GM18517 (cell line): ENCODE measurements at regions not wholly inside any gene's neighbourhood (a gene's known extent, or its start where the extent isn't known, plus 50 kb on each side); places are given as distances from the start of the nearest gene placed in this dataset.

Experiments
- ATAC-seq: cut with Tn5 transposase; IDR thresholded peaks from one replicate; pipeline ENCODE4 v1.9.1; 2021; ENCODE audit warnings: mild to moderate bottlenecking, moderate library complexity; ENCODE audit not compliant: unreplicated experiment

DNA sequence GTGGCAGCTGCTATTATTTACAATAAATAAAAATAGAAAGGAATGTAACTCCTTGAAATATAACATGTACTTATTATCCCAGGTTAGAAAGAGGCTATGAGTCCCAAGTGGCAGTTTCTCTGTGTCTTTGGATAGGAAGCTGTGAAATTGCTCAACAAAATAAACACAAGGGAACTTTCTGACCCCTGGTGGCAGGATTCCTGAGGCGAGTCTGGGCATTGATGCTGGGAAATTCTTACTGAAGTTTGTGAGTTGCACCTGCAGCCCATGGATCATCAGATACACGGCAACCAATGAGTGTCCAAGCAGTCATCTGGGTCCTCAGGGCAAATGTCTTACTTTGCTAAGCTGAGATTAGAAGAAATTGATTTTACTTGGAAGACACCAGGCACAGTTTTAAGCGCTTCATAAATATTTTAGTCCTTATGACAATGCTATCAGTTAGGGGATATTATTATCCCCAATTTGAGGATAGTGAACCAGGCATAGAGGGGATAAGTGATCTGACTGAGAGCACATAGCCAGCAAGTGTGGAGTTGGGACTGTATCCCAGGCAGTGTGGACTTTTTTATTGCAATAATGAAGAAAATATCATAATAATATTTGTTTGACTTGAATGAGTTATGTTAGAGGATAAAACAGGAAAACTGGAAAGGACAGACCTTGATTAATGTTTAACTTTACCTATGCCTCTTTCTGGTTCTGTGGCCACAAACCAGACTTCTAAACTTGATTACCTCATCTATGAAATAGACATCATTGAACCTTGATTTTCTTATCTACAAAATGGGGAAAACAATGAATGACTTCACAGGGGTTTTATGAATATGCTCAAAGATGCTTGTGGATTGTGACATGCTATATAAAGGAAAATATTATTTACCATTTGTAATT is 265.5 kb upstream of the ADAMTSL1 start:
- ATAC-seq: no peak

DNA sequence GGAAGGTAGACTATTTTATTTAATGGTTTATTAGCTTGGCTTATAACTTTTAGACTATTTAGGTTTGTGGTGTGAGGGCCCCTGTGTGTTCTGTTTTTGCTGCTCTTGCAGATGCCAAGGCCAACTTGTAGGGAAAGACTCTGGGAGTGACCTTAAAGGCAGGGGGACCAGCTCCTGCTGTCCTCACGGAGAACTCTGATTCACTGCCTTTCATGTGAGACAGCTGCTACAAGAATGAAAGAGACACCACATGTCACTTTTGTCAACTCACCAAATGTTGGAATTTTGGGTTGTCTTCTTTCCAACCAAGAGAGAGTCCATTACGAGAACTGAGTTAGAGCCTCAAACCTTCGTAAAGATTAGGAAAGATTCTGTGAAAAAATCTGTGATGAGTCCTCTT is 258.3 kb upstream of the ADAMTSL1 start:
- no peak for ATAC-seq

DNA sequence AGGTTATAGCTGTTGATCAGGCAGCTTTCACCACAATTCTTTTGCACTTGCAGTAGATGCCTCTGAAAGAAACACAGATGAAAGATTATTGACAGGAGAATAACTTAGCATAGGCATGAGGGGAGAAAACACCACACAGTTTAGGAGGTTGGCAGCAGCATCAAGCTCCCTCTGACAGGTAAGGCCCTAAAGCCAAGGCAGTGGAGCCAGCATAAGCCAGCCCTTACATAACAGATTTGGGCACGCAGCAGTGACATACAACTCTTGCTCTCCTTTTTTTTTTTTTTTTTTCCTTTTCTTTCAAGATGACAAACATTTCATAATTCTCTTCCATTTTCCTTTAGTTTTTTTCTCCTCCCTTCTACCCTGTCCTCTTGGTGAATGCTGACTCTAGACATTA is 257.6 kb upstream of the ADAMTSL1 start:
- no peak for ATAC-seq

DNA sequence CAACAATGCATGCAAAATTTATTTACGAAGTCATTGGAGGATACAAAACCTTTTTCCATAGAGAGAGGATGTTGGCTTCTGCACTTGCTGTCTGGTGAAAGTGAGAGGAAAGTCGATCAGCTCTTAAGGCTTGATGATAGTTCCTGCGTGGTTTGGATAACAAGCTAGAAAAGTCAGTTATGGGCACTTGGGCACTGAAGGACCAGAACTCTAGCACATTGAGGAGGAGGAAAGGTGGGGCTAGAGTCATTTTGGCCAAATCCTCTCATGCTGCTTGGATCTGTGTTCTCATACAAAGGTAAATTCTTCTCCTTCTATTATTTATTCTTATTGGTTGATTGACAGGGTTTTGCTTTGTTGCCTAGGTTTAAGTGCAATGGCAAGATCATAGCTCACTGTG is 245.9 kb upstream of the ADAMTSL1 start:
- ATAC-seq: no peak

DNA sequence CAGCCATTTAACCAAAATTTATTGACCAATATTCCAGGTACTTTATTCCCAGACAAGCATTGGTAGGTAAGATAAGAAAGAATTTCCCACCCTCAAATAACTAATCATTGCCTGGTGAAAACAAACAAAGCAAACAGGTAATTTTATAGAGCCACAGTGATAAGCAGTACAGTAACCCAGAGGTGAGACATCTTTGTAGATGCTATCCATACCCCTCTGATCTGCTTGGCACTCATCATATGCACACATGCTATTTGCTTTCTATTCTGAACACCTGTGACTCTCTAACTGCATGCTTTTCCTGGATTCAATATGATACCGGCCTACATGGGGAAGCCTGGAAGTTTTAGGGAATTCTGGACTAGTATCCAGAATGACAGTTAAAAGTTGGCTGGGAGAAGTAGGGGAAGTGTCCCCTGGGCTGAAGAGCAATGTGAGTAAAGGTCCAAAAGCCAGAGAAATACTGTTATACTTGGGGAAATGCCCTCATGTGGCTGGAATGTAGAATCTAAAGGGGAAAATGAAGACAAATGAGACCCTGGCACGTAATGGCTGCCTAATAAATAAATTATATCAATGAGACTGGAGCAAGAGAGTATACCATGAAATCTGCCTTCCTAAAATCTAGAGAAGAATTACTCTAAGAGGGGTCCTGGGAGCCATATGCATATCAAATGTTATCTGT is 243.8 kb upstream of the ADAMTSL1 start:
- ATAC-seq: no peak

DNA sequence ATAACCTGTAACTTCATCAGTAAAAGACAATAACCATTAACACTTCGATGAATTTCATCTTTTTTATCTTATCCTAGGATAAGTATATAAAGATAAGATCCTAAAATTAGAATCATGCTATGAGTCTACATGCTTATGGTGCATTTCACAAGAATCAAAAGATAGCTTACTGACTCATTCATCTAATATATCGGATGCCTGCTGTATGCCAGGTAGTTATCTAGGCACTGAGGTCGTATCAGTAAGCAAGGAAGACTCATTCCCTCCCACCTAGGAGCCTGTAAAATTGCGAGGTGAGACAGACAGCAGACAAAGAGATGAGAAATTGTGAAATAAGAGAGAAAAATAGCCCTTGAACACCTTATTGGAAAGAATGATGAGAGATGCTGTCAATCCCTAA is 240.6 kb upstream of the ADAMTSL1 start:
- ATAC-seq: no peak

DNA sequence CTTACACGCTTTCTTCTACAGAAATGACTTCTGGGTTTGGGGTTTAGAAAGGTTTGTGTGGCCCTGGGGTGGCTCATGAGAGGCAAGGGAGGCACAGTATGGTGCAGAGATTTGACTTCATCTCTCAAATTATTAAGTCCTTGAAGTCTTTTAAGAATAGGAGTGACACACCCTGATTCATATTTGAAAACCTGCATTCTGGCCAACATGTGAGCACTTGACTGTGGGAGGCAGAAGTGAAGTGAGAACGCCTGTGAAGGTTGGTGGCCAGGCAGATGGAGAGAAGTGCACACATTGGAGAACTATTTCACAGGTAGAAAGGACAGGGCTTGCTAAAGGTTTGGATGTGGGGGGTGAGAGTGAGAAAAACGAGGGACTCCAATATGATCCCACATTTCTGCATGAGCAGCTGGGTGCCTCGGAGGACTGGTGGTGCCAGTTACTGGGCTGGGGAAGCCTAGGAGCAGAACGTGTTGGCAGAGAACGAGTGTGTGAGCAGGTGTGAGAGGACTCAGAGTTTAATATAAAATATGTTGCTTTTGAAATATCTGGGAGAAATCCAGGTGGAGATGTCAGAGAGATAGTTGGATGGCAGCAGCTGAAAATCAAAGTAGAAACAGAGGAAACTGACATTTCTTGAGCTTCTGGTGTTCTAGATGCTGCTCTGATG is 240.0 kb upstream of the ADAMTSL1 start:
- no peak for ATAC-seq

DNA sequence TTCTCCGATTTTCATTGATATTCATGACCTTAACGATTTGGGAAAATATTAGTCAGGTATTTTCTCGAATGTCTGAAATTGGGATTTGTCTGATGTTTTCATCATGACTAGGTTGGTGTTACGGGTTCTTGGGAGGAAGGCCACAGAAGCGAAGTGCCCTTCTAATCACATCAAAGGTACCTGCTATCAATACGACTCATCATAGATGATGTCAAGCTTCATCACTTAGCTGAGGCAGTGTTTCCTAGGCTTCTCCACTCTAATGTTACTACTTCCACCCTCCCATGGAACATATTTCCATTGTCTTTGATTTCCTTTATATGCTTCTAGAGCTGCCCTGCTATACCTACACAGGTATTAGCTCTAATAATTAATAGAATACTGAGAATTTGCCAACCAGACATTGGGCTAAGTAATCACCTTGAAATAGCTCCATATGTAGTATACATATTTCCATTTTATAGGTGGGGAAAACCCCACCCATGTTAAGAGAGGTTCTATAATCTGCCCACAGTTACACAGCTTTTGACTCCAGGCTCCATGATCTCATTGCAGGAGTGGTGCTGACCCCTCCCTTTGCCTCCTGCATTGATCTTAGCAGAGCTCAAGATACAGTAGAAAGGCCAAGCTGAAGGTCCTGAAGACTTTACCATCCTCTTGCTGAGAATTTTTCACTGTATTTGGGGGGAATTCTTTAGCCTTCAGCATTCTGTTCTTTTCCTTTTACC is 238.6 kb upstream of the ADAMTSL1 start:
- ATAC-seq: no peak

DNA sequence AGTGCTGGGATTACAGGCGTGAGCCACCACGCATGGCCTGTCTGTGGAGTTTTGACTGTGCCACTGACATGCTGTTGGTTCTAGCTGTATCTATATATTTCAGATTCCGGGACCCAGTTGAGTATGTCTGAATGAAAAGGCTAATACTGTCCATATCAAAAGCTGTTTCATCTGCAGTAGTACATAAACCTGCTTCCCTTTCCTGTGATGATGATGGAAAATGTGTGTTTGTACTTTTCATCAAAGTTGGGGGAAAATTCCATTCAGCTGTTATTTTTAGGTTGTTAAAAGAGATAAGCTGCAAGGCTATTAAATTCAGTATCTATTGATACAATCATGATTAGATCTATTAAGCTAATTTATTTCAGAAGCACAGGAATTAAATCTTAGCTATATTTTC is 237.6 kb upstream of the ADAMTSL1 start:
- ATAC-seq: no peak

DNA sequence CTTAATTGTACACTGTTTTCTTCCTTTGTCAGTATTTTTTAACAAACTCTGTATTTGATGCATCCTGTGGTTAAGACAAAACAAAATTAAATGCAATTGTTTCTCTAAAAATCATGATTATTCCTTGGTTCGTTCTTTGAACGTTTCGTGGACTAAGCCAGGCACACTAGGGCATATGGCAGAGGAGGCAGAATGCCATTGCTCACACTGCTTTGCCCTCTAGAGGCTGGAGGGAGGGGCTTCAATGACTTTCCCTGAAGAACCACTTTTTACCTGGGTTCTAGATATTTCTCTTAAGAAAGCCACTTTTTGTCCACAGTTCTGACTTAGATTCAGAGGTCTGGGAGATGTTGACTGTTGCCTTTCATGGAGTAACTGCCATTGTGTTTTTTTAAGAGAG is 236.2 kb upstream of the ADAMTSL1 start:
- no peak for ATAC-seq

DNA sequence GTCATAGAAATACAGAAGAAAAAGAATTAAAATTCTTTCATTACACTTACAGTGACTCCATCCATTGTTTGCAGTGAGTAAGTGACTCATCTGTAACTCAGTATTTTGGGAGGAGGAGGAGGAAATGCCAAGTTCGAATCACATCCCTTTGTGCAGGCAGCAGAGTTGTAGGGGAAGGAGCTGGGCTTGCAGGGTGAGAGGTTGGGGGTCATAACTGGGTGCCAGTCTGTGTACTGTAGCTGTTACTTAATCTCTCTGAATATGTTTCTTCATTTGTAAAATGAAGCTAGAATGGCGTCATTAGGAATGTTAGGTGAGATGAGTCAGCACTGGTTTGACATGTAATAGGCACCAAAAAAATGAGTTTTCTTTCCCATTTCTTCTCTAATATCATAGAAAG is 235.7 kb upstream of the ADAMTSL1 start:
- ATAC-seq: no peak

DNA sequence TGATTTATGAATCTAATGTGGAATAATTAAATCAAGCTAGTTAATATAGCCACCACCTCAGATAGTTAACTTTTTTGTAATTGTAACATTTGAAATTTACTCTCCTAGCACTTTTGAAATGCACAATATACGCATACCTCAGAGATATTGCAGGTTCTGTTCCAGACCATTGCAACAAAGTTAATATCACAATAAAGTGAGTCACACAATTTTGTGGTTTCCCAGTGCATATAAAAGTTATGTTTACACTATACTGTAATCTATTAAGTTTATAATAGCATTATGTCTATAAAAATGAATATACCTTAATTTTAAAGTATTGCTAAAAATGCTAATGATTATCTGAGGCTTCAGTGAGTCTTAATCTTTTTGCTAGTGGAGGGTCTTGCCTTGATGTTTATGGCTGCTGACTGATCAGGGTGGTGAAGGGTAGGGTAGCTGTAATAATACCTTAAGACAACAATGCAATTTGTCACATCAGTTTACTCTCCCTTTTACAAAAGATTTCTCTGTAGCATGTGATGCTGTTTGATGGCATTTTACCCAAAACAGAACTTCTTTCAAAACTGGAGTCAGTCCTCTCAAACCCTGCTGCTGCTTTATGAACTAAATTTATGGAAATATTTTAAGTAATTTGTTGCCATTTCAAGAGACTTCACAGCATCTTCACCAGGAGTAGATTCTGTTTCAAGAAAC is 235.1 kb upstream of the ADAMTSL1 start:
- ATAC-seq: no peak

DNA sequence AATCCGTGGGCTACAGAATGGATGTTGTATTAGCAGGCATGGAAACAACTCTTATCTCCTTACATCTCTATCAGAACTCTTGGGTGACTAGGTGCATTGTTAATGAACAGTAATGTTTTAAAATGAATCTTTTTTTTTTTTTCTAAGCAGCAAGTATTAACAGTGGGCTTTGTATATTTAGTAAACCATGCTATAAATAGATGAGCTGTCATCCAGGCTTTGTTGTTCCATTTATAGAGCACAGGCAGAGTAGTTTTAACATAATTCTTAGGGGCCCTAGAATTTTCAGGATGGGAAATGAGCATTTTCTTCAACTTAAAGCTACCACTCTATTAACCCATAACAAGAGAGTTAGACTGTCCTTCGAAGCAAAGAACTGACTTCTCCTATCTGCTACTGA is 233.7 kb upstream of the ADAMTSL1 start:
- no peak for ATAC-seq

DNA sequence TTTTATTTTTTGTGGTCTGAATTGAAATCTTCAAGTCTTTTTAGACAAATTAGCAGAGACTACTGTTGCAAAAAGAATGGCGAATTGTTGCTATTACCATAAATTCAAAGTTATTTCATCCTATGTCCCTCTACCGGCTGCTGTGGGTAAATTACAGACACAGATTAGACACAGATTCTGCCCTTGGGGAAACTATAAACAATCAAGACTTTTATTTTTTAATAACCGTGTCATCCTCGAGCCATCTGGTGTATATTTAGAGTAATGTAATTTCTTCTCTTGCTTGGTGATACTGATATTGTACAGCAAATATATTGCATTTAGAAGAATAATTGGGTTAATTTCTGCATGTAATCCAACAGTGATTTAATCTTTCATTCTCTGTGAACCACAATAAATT is 228.0 kb upstream of the ADAMTSL1 start:
- ATAC-seq: no peak

DNA sequence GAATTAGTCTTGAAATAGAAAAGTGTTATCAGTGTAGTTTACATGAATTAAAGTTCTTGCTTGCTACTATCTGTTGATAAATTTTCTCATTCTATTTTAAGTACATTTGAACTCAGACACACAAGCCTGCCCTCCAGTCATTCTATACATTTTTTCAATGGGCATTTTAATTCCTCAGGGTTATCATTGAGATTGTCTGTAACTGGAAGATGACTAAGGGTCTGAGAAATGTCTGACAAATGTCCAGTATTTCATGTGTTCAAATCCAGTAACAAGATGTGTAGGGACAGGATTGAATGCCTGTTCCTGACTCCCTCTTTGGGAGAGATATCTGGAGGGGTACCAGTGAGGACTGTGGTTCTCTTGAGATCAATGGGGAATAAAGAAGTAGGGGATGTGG is 223.9 kb upstream of the ADAMTSL1 start:
- ATAC-seq: no peak

DNA sequence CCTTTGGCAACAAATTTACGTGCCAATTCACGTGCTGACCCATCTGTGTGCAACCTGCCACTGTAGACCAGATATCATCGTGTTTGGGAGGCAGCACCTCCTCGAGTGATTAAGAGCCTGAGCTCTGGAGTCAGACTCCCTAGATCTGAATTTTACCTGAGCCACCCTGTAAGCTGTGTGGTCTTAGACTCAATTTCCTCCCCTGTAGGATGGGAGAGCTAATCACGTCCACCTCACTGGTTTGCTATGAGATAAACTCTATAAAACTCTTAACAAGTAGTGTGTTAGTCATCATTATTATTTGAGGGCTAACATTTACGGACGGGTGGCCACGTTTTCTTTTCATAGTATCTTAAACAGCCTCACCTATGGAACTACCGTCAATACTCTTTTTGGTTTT is 220.0 kb upstream of the ADAMTSL1 start:
- ATAC-seq: no peak

DNA sequence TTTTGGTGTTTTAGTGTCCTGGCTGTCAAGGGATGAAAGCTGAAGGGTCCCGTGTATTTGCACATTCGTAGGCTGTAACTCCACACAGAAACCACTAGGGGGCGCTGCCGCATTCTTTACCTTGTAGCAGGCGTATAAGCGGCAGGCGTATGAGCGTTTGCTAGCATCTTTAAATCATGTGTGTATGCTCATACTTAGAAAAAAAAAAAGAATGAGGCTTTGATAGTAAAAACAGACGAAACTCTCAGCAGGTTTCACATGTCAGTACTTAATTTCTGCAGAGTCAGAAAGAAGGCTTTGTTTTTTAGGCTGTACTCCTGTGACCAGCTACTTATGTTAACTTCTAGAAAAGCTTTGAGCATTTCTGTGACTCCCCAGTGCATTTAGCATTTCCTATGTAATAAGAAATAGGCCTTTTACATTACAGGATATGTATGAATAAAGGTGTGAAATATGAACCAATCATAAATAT is 218.8 kb upstream of the ADAMTSL1 start:
- ATAC-seq: peak; percentile 97

DNA sequence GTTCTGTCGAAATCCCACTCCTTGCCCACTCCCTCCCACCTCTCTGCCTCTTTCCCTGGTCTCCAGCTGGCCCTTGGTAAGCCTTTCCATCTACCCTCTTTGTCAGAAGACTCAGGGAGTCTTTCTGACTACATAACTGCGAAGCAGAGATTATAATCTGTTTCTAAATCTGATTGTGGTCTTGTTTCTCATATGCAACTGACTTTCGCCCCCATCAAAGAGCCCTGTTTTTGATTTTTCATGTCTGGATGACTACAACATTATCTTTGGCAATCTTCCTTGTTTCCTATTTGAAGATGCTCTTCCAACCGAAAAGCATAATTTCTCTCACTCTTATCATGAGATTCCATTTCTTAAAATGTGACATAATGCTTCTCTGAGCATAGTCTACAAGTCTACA is 218.2 kb upstream of the ADAMTSL1 start:
- no peak for ATAC-seq

DNA sequence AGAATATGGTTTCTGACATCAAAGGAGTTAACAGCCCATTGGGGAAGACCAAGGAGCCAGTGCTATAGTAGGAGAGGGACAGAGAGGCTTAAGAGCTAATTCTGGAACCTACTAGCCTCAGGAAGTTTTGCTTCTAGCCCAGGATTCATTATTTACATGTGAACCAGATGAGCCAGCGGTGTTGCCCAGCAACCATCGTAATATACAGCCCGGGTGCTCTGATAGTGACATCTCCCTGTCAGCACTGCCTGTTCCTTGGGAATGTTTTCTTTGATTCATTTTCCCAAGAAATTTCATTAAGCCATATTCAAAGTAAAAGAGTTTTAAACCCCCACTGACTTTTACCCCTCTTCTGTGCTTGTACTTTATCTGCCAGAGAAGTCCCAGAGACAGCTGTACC is 217.4 kb upstream of the ADAMTSL1 start:
- ATAC-seq: no peak

DNA sequence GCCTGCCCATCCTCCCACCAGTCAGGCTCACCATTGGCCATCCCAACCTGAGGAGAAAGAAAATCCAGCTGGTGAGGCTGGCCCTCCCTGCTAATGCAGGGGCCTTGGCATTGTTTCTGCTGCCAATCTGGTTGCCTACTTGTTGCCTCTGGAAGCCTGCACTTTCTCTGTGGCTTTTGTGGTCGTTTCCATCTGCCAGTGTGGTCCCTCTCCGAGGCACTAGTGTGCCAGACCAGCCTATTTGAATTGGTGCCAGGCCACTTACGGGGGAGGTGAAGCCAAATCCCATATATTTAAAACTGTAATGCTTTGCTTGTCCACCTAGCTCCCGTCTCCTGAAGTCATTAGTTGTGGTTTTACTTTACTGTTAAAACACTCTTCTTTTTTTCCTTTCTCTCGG is 213.4 kb upstream of the ADAMTSL1 start:
- ATAC-seq: no peak

DNA sequence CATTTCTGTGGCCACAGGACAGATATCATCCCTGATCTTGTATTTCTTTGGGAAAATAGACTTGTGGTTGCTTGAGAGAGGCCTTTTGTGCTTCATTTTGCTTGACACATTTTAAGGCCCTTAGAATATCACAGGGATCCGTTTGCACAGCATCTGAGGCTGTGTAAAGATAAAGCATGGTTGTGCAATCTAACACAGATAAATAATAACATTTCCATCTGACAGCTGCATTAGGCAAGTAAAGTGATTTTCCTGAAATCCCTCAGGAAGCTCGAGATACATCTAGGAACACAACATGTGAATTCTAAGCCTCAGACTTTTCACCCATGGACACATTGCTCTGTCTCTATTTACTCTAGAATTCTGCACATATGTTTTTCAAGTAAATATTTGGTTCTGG is 212.8 kb upstream of the ADAMTSL1 start:
- ATAC-seq: no peak
